ENCODE measurements at regions not wholly inside any gene's neighbourhood (a gene's known extent, or its start where the extent isn't known, plus 50 kb on each side); places are given as distances from the start of the nearest gene placed in this dataset. TPM values are rescaled to one million over a fixed set of nuclear protein-coding genes. Genes with fewer than 3 reads are reported as not detected.

DNA sequence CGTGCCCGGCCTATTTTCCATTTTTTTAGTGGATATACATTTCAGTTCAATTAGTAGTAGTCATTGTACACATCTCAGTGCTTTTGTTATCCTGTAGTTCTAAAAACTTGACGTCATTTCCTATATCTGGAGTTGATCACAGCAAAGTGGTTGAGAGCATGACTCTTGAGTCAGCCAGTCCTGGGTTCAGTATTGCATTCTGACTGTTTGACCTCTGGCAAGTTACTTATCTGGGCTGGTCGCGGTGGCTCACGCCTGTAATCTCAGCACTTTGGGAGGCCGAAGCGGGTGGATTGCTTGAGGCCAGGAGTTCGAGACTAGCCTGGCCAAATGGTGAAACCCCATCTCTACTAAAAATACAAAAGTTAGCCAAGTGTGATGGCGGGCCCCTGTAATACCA is 50.4 kb upstream of the PPM1B start (continued):
- TF ChIP-seq, protein P1, sequence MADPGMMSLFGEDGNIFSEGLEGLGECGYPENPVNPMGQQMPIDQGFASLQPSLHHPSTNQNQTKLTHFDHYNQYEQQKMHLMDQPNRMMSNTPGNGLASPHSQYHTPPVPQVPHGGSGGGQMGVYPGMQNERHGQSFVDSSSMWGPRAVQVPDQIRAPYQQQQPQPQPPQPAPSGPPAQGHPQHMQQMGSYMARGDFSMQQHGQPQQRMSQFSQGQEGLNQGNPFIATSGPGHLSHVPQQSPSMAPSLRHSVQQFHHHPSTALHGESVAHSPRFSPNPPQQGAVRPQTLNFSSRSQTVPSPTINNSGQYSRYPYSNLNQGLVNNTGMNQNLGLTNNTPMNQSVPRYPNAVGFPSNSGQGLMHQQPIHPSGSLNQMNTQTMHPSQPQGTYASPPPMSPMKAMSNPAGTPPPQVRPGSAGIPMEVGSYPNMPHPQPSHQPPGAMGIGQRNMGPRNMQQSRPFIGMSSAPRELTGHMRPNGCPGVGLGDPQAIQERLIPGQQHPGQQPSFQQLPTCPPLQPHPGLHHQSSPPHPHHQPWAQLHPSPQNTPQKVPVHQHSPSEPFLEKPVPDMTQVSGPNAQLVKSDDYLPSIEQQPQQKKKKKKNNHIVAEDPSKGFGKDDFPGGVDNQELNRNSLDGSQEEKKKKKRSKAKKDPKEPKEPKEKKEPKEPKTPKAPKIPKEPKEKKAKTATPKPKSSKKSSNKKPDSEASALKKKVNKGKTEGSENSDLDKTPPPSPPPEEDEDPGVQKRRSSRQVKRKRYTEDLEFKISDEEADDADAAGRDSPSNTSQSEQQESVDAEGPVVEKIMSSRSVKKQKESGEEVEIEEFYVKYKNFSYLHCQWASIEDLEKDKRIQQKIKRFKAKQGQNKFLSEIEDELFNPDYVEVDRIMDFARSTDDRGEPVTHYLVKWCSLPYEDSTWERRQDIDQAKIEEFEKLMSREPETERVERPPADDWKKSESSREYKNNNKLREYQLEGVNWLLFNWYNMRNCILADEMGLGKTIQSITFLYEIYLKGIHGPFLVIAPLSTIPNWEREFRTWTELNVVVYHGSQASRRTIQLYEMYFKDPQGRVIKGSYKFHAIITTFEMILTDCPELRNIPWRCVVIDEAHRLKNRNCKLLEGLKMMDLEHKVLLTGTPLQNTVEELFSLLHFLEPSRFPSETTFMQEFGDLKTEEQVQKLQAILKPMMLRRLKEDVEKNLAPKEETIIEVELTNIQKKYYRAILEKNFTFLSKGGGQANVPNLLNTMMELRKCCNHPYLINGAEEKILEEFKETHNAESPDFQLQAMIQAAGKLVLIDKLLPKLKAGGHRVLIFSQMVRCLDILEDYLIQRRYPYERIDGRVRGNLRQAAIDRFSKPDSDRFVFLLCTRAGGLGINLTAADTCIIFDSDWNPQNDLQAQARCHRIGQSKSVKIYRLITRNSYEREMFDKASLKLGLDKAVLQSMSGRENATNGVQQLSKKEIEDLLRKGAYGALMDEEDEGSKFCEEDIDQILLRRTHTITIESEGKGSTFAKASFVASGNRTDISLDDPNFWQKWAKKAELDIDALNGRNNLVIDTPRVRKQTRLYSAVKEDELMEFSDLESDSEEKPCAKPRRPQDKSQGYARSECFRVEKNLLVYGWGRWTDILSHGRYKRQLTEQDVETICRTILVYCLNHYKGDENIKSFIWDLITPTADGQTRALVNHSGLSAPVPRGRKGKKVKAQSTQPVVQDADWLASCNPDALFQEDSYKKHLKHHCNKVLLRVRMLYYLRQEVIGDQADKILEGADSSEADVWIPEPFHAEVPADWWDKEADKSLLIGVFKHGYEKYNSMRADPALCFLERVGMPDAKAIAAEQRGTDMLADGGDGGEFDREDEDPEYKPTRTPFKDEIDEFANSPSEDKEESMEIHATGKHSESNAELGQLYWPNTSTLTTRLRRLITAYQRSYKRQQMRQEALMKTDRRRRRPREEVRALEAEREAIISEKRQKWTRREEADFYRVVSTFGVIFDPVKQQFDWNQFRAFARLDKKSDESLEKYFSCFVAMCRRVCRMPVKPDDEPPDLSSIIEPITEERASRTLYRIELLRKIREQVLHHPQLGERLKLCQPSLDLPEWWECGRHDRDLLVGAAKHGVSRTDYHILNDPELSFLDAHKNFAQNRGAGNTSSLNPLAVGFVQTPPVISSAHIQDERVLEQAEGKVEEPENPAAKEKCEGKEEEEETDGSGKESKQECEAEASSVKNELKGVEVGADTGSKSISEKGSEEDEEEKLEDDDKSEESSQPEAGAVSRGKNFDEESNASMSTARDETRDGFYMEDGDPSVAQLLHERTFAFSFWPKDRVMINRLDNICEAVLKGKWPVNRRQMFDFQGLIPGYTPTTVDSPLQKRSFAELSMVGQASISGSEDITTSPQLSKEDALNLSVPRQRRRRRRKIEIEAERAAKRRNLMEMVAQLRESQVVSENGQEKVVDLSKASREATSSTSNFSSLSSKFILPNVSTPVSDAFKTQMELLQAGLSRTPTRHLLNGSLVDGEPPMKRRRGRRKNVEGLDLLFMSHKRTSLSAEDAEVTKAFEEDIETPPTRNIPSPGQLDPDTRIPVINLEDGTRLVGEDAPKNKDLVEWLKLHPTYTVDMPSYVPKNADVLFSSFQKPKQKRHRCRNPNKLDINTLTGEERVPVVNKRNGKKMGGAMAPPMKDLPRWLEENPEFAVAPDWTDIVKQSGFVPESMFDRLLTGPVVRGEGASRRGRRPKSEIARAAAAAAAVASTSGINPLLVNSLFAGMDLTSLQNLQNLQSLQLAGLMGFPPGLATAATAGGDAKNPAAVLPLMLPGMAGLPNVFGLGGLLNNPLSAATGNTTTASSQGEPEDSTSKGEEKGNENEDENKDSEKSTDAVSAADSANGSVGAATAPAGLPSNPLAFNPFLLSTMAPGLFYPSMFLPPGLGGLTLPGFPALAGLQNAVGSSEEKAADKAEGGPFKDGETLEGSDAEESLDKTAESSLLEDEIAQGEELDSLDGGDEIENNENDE (IDR thresholded peaks at IDR 0.05; ENCODE audit: insufficient replicate concordance, low read length): no peak

Small RNA genes lying in the stretch of these regions (small RNA-seq; reads per million reads assigned to genes)
- gene AC019129.1 (ENCODE audit: insufficient read depth): not detected
